ENCODE measurements at regions not wholly inside any gene's neighbourhood (a gene's known extent, or its start where the extent isn't known, plus 50 kb on each side); places are given as distances from the start of the nearest gene placed in this dataset.

DNA sequence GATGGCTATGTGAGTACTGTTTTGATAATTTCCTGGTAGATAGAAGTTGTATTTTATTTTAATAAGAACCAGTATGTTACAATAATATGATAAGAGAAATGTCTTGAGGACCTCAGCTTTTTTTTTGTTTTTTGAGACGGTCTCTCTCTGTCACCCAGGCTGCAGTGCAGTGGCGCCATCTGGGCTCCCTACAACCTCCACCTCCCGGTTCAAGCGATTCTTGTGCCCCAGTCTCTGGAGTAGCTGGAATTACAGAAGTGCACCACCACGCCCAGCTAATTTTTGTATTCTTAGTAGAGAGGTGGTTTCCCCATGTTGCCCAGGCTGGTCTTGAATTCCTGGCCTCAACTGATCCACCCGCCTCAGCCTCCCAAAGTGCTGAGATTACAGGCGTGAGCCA is 968.1 kb upstream of the ADGRL4 start:
- H3K4me3 ChIP-seq (ENCODE audit: low read length), result no peak overlapping the region
- H3F3A ChIP-seq (ENCODE audit: insufficient read depth, low read length), result no peaks in the 10 kb centered on the region
- no peaks in the 10 kb centered on the region for H4K20me1 ChIP-seq (ENCODE audit: insufficient read depth, low read length)
- H2AFZ ChIP-seq (ENCODE audit: low read length), result no peak overlapping the region
- no peak overlapping the region for H3K4me2 ChIP-seq (ENCODE audit: low read depth, low read length)
- no peak overlapping the region for H3K9ac ChIP-seq (ENCODE audit: low read length)
- H3K79me2 ChIP-seq (ENCODE audit: low read length), result no peaks in the 10 kb centered on the region
- H3K9me3 ChIP-seq (replicated peaks; ENCODE audit: insufficient read depth, low read length), result no peaks in the 10 kb centered on the region
- TF ChIP-seq EZH2 (optimal IDR thresholded peaks at IDR 0.05; ENCODE audit: low read depth, low read length), result no peak
- TF ChIP-seq EZH2phosphoT487 (IDR thresholded peaks at IDR 0.05; ENCODE audit: low read length), result no peak
- TF ChIP-seq, protein P1, sequence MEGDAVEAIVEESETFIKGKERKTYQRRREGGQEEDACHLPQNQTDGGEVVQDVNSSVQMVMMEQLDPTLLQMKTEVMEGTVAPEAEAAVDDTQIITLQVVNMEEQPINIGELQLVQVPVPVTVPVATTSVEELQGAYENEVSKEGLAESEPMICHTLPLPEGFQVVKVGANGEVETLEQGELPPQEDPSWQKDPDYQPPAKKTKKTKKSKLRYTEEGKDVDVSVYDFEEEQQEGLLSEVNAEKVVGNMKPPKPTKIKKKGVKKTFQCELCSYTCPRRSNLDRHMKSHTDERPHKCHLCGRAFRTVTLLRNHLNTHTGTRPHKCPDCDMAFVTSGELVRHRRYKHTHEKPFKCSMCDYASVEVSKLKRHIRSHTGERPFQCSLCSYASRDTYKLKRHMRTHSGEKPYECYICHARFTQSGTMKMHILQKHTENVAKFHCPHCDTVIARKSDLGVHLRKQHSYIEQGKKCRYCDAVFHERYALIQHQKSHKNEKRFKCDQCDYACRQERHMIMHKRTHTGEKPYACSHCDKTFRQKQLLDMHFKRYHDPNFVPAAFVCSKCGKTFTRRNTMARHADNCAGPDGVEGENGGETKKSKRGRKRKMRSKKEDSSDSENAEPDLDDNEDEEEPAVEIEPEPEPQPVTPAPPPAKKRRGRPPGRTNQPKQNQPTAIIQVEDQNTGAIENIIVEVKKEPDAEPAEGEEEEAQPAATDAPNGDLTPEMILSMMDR (IDR thresholded peaks at IDR 0.05; ENCODE audit: low read length), result no peak
- no peaks in the 10 kb centered on the region for H3K27me3 ChIP-seq (replicated peaks; ENCODE audit: insufficient read depth, low read length)
- H3K9me2 ChIP-seq (replicated peaks; ENCODE audit: insufficient read depth, low read length), result no peaks in the 10 kb centered on the region
- H3K36me3 ChIP-seq (replicated peaks; ENCODE audit: insufficient read depth, low read length), result no peaks in the 10 kb centered on the region
- H3K27ac ChIP-seq (ENCODE audit: low read length), result no peak overlapping the region
- DNase-seq, result no peak
- H3K4me1 ChIP-seq (ENCODE audit: low read length), result no peaks in the 10 kb centered on the region

GRCh38 chr1:79969886-79970285 is 963.4 kb upstream of the ADGRL4 start:
- Histone ChIP-seq H3F3A (ENCODE audit: insufficient read depth, low read length) (no peaks in the 10 kb centered on the region), H3K4me1 (ENCODE audit: low read length) (no peaks in the 10 kb centered on the region), H4K20me1 (ENCODE audit: insufficient read depth, low read length) (no peaks in the 10 kb centered on the region), H3K4me2 (ENCODE audit: low read depth, low read length) (no peak overlapping the region), H3K9me2 (replicated peaks; ENCODE audit: insufficient read depth, low read length) (no peaks in the 10 kb centered on the region), H3K4me3 (ENCODE audit: low read length) (no peak overlapping the region), H3K36me3 (replicated peaks; ENCODE audit: insufficient read depth, low read length) (no peaks in the 10 kb centered on the region), H2AFZ (ENCODE audit: low read length) (no peak overlapping the region), H3K9ac (ENCODE audit: low read length) (no peak overlapping the region), H3K27ac (ENCODE audit: low read length) (no peak overlapping the region), H3K9me3 (replicated peaks; ENCODE audit: insufficient read depth, low read length) (no peaks in the 10 kb centered on the region), H3K27me3 (replicated peaks; ENCODE audit: insufficient read depth, low read length) (no peaks in the 10 kb centered on the region), H3K79me2 (ENCODE audit: low read length) (no peaks in the 10 kb centered on the region)
- TF ChIP-seq, protein P1 (IDR thresholded peaks at IDR 0.05; ENCODE audit: low read length), result no peak
- TF ChIP-seq EZH2phosphoT487 (IDR thresholded peaks at IDR 0.05; ENCODE audit: low read length) (no peak), EZH2 (optimal IDR thresholded peaks at IDR 0.05; ENCODE audit: low read depth, low read length) (no peak)
- no peak for DNase-seq

DNA sequence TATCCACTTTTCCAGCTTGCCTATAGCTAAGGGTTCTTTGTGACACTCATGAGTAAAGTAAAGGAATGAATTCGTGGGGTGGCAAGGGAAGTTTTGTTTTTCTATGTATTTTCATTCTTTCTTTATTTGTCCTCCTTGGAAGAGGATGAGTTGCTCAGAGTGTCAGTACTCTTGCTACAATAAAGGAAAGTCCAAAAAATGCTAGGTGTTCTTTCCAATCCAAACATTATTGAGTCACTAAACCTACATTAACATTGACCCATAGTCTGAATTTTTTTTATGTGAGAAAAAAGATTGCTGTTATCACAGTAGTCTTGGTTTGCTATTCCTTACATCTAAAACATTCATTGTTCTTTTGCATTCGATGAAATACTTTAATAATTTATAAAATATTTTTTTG is 959.9 kb upstream of the ADGRL4 start:
- H3K9me2 ChIP-seq (replicated peaks; ENCODE audit: insufficient read depth, low read length), result no peaks in the 10 kb centered on the region
- no peaks in the 10 kb centered on the region for H3K27me3 ChIP-seq (replicated peaks; ENCODE audit: insufficient read depth, low read length)
- no peaks in the 10 kb centered on the region for H3F3A ChIP-seq (ENCODE audit: insufficient read depth, low read length)
- H3K4me3 ChIP-seq (ENCODE audit: low read length), result no peak overlapping the region
- H4K20me1 ChIP-seq (ENCODE audit: insufficient read depth, low read length), result no peaks in the 10 kb centered on the region
- no peaks in the 10 kb centered on the region for H3K9me3 ChIP-seq (replicated peaks; ENCODE audit: insufficient read depth, low read length)
- no peak overlapping the region for H3K27ac ChIP-seq (ENCODE audit: low read length)
- no peak overlapping the region for H2AFZ ChIP-seq (ENCODE audit: low read length)
- no peaks in the 10 kb centered on the region for H3K79me2 ChIP-seq (ENCODE audit: low read length)
- no peaks in the 10 kb centered on the region for H3K4me1 ChIP-seq (ENCODE audit: low read length)
- H3K4me2 ChIP-seq (ENCODE audit: low read depth, low read length), result no peak overlapping the region
- no peak for DNase-seq
- TF ChIP-seq EZH2 (optimal IDR thresholded peaks at IDR 0.05; ENCODE audit: low read depth, low read length) (no peak), EZH2phosphoT487 (IDR thresholded peaks at IDR 0.05; ENCODE audit: low read length) (no peak)
- TF ChIP-seq, protein P1 (IDR thresholded peaks at IDR 0.05; ENCODE audit: low read length), result no peak
- H3K9ac ChIP-seq (ENCODE audit: low read length), result no peak overlapping the region
- H3K36me3 ChIP-seq (replicated peaks; ENCODE audit: insufficient read depth, low read length), result no peaks in the 10 kb centered on the region

Measured in MM.1S (cell line).